ENCODE measurements at regions not wholly inside any gene's neighbourhood (a gene's known extent, or its start where the extent isn't known, plus 50 kb on each side); places are given as distances from the start of the nearest gene placed in this dataset.
A peak's percentile ranks its signal among the peaks of the same experiment; 100 is the strongest.

GRCh38 chr10:3856593-3856992 is 71.6 kb upstream of the KLF6 start:
- no peak for DNase-seq

- DNase-seq, result no peak
These were observed 68.7 kb upstream of the KLF6 start for GRCh38 chr10:3853547-3854303.

GRCh38 chr10:3853016-3853415 is 68.0 kb upstream of the KLF6 start:
- no peak for DNase-seq

- DNase-seq, result peak; percentile 59 to 70
These were observed 67.3 kb upstream of the KLF6 start for GRCh38 chr10:3852147-3852904.

- no peak for DNase-seq
These were observed 66.3 kb upstream of the KLF6 start for GRCh38 chr10:3850999-3851937.

- peak in 1 of 2 donors; percentile 40 for DNase-seq
These were observed 64.0 kb upstream of the KLF6 start for GRCh38 chr10:3848775-3849635.

- DNase-seq, result no peak
These were observed 63.2 kb upstream of the KLF6 start for GRCh38 chr10:3848005-3848774.

GRCh38 chr10:3846736-3847135 is 61.7 kb upstream of the KLF6 start:
- no peak for DNase-seq

- DNase-seq, result no peak
These were observed 59.5 kb upstream of the KLF6 start for GRCh38 chr10:3844491-3845025.

- DNase-seq, result no peak
These were observed 53.7 kb upstream of the KLF6 start for GRCh38 chr10:3838460-3839437.

GRCh38 chr10:3837647-3838459 is 52.8 kb upstream of the KLF6 start:
- no peak for DNase-seq

GRCh38 chr10:3836222-3836820 is 51.3 kb upstream of the KLF6 start:
- DNase-seq, result no peak

GRCh38 chr10:3835770-3836169 is 50.8 kb upstream of the KLF6 start:
- DNase-seq, result no peak

GRCh38 chr10:3834947-3835346 is 49.9 kb upstream of the KLF6 start:
- DNase-seq, result no peak
